ENCODE measurements at regions not wholly inside any gene's neighbourhood (a gene's known extent, or its start where the extent isn't known, plus 50 kb on each side); places are given as distances from the start of the nearest gene placed in this dataset.
A peak's percentile ranks its signal among the peaks of the same experiment; 100 is the strongest.
"Not testable (repeated sequence)": the region's sequence is repeated elsewhere in the genome, so short reads cannot be mapped to it uniquely, and the experiment has no call there.

DNA sequence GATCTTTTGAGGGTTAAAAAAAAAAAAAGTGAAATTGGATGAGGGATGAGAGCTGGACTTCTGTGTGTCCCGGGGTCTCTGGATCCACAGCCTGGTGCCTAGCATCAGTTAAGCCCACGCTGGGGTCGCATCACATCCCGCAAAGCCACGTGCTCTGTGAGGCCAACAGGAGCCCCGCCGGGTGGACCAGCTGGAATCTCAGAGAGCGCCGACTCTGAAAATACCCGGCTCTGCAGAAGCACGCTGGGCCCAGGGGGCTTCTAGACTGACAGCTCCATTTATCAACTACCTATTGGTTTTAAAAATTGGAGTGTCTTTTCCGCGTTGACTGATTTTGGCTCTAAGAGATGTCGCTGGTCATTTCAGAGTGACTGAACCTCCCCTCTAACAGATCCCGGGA, 164.1 kb upstream of the PLGLB2 start:
- H3K27me3 ChIP-seq (ENCODE audit: low read depth, low read length); H3K9me3 ChIP-seq (ENCODE audit: control insufficient read depth in 1 of 2, low read length in 2 of 2); H3K27ac ChIP-seq (ENCODE audit: low read length); H3K36me3 ChIP-seq (ENCODE audit: control insufficient read depth in 1 of 2, insufficient read depth in 2 of 2, low read length in 2 of 2); H3K4me1 ChIP-seq (ENCODE audit: control insufficient read depth in 1 of 2, insufficient read depth in 2 of 2, low read length in 2 of 2): not testable (repeated sequence)
- H3K4me3 ChIP-seq (ENCODE audit: low read depth in 1 of 2, low read length in 2 of 2) = peak overlapping the region in 1 of 2 donors; percentile 40

DNA sequence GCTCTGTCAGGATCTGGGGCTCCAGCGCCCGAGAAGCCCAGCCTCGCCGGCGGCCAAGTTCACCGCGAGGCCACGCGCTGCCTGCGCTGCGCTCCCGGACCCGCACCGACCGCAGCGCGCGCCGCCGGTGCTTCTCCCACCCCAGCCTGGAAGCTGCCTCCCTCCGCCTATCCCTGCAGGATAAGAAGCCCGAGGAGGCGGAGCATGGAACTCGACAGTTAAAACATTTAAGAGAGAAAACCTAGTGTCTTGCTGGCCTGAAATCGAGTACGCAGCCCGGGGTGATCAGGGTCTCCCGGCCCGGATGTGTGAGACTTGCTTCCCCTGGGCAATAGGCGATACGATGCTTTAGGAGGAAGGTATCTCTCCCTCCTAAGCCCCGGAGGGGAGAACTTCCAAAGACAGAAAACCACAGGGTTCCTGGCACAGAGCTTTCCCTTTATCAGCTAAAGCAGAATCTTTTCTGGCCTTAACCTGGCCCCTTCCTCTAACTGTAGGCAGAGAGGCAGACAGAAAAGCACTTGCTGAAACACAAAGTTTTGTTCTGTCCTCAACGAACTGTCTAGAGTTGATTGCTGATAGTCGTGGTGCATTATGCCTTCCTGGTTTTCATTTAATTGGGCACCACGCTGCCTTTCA, 163.5 kb upstream of the PLGLB2 start:
- H3K9me3 ChIP-seq (ENCODE audit: control insufficient read depth in 1 of 2, low read length in 2 of 2); H3K27me3 ChIP-seq (ENCODE audit: low read depth, low read length); H3K36me3 ChIP-seq (ENCODE audit: control insufficient read depth in 1 of 2, insufficient read depth in 2 of 2, low read length in 2 of 2); H3K27ac ChIP-seq (ENCODE audit: low read length); H3K4me1 ChIP-seq (ENCODE audit: control insufficient read depth in 1 of 2, insufficient read depth in 2 of 2, low read length in 2 of 2): not testable (repeated sequence)
- peak overlapping the region in 1 of 2 donors; percentile 40 for H3K4me3 ChIP-seq (ENCODE audit: low read depth in 1 of 2, low read length in 2 of 2)

DNA sequence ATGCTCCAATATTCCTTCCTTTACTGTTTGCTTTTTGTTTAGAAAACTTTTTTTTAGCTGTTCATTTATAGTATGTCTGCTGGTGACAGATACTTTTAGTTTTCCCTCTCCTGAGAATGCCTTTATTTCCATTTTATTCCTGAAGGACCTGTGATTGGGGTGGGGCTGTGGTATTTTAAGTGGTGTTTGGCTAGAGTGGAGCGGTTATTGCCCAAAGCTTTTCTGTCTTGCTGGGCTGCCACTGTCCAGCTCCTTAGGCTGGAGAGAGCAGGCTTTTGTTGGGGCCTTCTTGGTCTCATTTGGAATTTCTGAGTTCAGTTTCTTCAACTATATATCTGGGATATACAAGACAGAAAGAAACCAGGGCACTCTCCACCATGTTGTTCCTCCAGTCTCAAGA, 160.0 kb upstream of the PLGLB2 start:
- not testable (repeated sequence) for H3K9me3 ChIP-seq (ENCODE audit: control insufficient read depth in 1 of 2, low read length in 2 of 2); H3K4me3 ChIP-seq (ENCODE audit: low read depth in 1 of 2, low read length in 2 of 2); H3K36me3 ChIP-seq (ENCODE audit: control insufficient read depth in 1 of 2, insufficient read depth in 2 of 2, low read length in 2 of 2); H3K27ac ChIP-seq (ENCODE audit: low read length); H3K4me1 ChIP-seq (ENCODE audit: control insufficient read depth in 1 of 2, insufficient read depth in 2 of 2, low read length in 2 of 2); H3K27me3 ChIP-seq (ENCODE audit: low read depth, low read length)

DNA sequence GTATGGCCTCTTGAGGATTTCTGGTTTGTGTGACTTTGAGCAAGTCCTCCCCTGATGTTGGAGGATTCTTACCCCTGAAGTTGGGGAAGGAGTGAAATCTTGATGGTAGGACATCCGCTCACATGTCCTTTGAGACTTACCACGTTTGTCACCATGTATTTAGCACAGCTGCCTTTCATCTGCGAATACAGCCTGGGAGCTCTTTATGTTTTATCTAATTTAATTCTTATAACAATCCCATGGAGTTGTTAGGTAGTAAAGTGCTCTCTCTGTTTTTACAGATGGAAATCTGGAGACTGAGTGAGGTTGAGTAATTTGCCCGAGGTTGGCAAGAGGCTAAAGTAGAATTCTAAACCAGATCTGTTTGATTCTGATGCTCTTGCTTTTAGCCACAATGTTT, 154.9 kb upstream of the PLGLB2 start:
- H3K27ac ChIP-seq (ENCODE audit: low read length); H3K36me3 ChIP-seq (ENCODE audit: control insufficient read depth in 1 of 2, insufficient read depth in 2 of 2, low read length in 2 of 2); H3K27me3 ChIP-seq (ENCODE audit: low read depth, low read length); H3K4me1 ChIP-seq (ENCODE audit: control insufficient read depth in 1 of 2, insufficient read depth in 2 of 2, low read length in 2 of 2); H3K9me3 ChIP-seq (ENCODE audit: control insufficient read depth in 1 of 2, low read length in 2 of 2); H3K4me3 ChIP-seq (ENCODE audit: low read depth in 1 of 2, low read length in 2 of 2): not testable (repeated sequence)

DNA sequence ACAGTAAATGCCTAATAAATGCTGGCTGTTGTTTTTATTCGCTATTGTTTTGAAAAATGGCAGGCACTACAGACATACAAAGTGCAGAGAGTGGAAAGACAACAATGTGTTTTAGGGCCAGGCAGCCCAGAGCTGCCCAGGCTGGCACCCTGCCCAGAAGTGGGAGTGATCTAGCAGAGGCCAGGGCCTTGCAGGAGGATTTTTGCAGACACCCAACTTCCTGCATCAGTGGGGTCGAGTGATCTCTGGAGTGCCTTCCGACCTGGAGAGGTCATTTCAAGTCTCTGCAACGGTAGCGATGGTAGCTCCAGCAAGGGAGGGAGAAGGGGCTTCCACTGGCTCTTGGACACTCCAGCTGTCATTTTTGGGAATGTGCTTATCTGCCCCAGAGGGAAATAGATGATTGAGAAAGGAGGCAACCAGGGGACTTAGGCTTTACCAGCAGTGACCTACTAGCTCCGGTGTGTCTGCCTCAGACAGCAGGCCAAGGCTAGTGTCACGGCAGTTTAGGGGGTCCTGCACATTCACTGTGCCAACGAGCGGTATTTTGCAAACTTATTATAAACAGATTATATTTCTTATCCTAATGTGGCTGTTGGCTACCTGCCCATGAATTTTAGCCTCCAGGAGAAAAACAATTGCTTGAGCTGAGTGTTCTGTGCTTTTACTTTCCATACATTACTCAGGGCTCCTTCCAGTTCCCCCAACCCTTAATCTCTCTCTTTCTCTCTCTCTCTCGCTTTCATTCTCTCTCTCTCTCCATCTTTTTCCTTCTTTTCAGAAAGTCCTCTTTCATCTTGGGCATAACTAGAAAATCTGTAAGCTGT, 153.9 kb upstream of the PLGLB2 start:
- not testable (repeated sequence) for H3K4me3 ChIP-seq (ENCODE audit: low read depth in 1 of 2, low read length in 2 of 2); H3K9me3 ChIP-seq (ENCODE audit: control insufficient read depth in 1 of 2, low read length in 2 of 2); H3K4me1 ChIP-seq (ENCODE audit: control insufficient read depth in 1 of 2, insufficient read depth in 2 of 2, low read length in 2 of 2); H3K27me3 ChIP-seq (ENCODE audit: low read depth, low read length); H3K36me3 ChIP-seq (ENCODE audit: control insufficient read depth in 1 of 2, insufficient read depth in 2 of 2, low read length in 2 of 2); H3K27ac ChIP-seq (ENCODE audit: low read length)

DNA sequence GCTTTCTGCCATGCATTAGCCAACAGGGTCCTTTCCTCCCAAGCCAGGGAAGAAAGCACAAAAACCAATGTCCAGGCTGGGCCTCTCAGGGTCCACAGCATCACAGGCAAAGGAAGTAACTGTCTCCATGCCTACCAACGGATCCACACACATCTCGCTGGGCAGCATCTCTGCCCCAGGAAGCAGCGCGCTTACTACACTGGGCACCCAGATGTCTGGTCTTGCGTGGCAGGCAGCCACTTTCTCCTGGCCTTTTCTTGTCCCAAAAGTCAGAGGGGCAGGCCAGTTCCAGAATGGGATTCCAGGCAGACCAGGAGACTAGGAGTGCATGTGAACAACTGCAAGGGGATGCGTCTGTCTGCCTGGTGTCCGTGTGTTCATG, 153.3 kb upstream of the PLGLB2 start:
- not testable (repeated sequence) for H3K4me3 ChIP-seq (ENCODE audit: low read depth in 1 of 2, low read length in 2 of 2); H3K27me3 ChIP-seq (ENCODE audit: low read depth, low read length); H3K36me3 ChIP-seq (ENCODE audit: control insufficient read depth in 1 of 2, insufficient read depth in 2 of 2, low read length in 2 of 2); H3K27ac ChIP-seq (ENCODE audit: low read length); H3K9me3 ChIP-seq (ENCODE audit: control insufficient read depth in 1 of 2, low read length in 2 of 2); H3K4me1 ChIP-seq (ENCODE audit: control insufficient read depth in 1 of 2, insufficient read depth in 2 of 2, low read length in 2 of 2)

DNA sequence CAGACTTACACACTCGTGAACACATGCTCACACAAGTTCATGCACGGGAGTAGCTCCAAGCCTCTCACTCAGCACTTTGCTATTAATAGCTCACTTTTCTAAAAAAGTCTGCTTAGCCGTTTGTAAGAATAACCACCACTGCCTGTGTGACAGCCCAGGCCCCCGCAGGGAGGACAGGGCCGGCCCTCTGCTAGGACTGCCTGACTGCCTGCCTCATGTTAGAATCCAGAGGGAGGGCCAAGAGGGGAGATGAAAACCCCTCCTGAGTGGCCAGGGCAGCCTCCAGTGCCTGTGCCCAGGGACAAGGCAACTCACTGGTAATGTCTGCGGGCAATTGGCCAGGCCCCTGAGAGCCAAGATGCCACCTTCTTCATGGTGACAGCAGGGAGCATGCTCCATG, 152.9 kb upstream of the PLGLB2 start:
- H3K4me3 ChIP-seq (ENCODE audit: low read depth in 1 of 2, low read length in 2 of 2); H3K27ac ChIP-seq (ENCODE audit: low read length); H3K9me3 ChIP-seq (ENCODE audit: control insufficient read depth in 1 of 2, low read length in 2 of 2); H3K36me3 ChIP-seq (ENCODE audit: control insufficient read depth in 1 of 2, insufficient read depth in 2 of 2, low read length in 2 of 2); H3K4me1 ChIP-seq (ENCODE audit: control insufficient read depth in 1 of 2, insufficient read depth in 2 of 2, low read length in 2 of 2); H3K27me3 ChIP-seq (ENCODE audit: low read depth, low read length): not testable (repeated sequence)

DNA sequence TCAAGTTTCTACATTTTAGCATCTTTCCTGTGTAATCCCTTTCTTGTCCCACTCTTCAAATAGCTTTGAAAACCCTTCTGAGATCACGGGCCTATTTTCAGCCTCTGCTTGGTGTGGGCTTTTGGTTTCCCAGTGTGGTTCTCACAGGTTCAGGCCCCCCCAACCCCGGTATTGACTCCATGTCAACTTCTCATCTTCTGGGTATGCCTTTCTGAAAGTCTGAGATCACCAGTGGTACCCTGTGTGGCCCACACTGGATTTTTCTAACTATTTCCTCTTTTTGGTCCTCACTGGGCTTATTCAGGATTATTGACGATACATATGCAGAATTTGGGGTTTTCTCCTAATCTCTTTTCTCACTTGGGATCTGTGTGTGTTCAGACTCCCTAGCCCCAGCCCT, 146.9 kb upstream of the PLGLB2 start:
- not testable (repeated sequence) for H3K36me3 ChIP-seq (ENCODE audit: control insufficient read depth in 1 of 2, insufficient read depth in 2 of 2, low read length in 2 of 2); H3K9me3 ChIP-seq (ENCODE audit: control insufficient read depth in 1 of 2, low read length in 2 of 2); H3K27ac ChIP-seq (ENCODE audit: low read length); H3K4me3 ChIP-seq (ENCODE audit: low read depth in 1 of 2, low read length in 2 of 2); H3K27me3 ChIP-seq (ENCODE audit: low read depth, low read length); H3K4me1 ChIP-seq (ENCODE audit: control insufficient read depth in 1 of 2, insufficient read depth in 2 of 2, low read length in 2 of 2)

DNA sequence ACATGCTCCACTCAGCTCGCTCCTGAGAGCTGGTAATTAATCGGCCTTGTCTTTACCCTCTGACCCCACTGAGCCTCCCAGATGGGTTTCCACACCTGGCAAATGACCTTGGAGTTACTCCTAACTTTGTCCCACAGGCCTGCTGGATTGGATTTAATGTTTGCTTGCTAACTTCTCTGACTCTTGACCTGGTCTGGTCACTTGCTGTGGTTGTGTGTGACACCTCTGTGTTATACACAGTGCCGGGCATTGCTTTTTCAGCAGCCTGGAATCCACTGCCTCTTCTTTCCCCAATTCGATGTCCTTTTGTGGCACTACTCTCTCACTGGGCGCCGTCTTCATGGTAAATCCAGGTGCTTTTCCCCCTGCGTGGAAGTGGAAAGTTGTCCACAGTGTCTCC, 145.8 kb upstream of the PLGLB2 start:
- not testable (repeated sequence) for H3K4me3 ChIP-seq (ENCODE audit: low read depth in 1 of 2, low read length in 2 of 2); H3K27me3 ChIP-seq (ENCODE audit: low read depth, low read length); H3K9me3 ChIP-seq (ENCODE audit: control insufficient read depth in 1 of 2, low read length in 2 of 2); H3K27ac ChIP-seq (ENCODE audit: low read length); H3K36me3 ChIP-seq (ENCODE audit: control insufficient read depth in 1 of 2, insufficient read depth in 2 of 2, low read length in 2 of 2); H3K4me1 ChIP-seq (ENCODE audit: control insufficient read depth in 1 of 2, insufficient read depth in 2 of 2, low read length in 2 of 2)

DNA sequence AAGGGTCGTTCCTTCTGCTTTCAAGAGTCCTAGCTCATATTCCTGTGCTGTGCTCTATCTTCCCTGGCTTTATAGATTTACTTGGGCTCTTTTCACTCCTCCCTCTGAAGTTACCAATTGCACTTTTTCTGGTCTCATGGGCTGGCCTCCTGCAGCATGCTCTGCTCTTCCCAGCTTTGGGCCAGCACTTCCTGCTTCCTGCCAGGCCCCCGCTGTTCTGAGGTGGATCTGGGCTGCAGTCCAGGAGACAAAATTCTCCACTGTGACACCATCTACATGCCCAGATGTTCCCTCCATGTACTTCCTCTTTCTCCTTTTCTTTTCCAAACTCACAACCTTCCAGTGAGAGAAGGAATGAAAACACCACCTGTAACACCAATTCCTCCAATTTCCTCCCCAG, 145.2 kb upstream of the PLGLB2 start:
- not testable (repeated sequence) for H3K9me3 ChIP-seq (ENCODE audit: control insufficient read depth in 1 of 2, low read length in 2 of 2); H3K4me3 ChIP-seq (ENCODE audit: low read depth in 1 of 2, low read length in 2 of 2); H3K36me3 ChIP-seq (ENCODE audit: control insufficient read depth in 1 of 2, insufficient read depth in 2 of 2, low read length in 2 of 2); H3K27ac ChIP-seq (ENCODE audit: low read length); H3K27me3 ChIP-seq (ENCODE audit: low read depth, low read length); H3K4me1 ChIP-seq (ENCODE audit: control insufficient read depth in 1 of 2, insufficient read depth in 2 of 2, low read length in 2 of 2)

DNA sequence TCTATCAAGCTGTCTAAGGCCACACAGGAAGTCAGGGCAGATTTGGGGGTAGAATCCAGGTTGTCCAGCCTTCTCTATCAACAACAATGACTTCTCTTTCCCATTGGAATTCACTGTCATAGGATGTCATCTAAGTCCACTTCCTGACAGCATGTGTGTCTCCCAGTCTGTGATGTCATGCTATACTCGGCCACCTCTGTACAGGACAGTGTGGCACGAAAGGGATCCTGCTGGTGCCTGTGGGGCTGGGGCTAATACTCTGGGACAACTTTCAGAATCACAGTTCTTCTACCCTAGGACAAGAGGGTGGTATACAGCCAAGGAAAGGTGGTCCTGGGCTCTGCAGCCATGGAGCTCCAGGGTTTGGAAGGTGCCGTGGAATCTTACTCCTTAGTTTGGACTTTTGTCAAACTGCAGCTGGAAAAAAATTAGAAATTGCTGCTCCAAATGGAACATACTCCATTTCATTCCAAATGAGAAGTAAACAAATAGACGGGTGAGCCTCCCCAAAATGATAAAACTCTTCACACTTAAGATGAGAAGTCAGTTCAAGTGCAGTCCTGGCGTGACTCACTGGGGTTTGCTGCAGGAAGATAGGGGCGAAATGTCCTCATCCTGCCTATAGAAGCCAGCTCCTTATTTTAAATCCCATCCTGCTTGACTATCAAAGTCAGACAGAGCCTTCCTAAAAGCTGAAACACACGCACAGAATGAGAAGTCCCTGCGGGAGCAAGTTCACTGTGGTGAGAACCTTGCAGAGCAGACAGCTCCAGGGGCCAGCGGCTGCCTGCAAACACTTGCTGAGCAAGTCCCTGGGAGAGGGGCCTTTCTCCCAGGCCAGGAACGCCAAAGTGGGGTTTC, 144.2 kb upstream of the PLGLB2 start:
- H3K36me3 ChIP-seq (ENCODE audit: control insufficient read depth in 1 of 2, insufficient read depth in 2 of 2, low read length in 2 of 2); H3K4me1 ChIP-seq (ENCODE audit: control insufficient read depth in 1 of 2, insufficient read depth in 2 of 2, low read length in 2 of 2); H3K9me3 ChIP-seq (ENCODE audit: control insufficient read depth in 1 of 2, low read length in 2 of 2); H3K27ac ChIP-seq (ENCODE audit: low read length); H3K27me3 ChIP-seq (ENCODE audit: low read depth, low read length); H3K4me3 ChIP-seq (ENCODE audit: low read depth in 1 of 2, low read length in 2 of 2): not testable (repeated sequence)
